ENCODE measurements at regions not wholly inside any gene's neighbourhood (a gene's known extent, or its start where the extent isn't known, plus 50 kb on each side); places are given as distances from the start of the nearest gene placed in this dataset.

DNA sequence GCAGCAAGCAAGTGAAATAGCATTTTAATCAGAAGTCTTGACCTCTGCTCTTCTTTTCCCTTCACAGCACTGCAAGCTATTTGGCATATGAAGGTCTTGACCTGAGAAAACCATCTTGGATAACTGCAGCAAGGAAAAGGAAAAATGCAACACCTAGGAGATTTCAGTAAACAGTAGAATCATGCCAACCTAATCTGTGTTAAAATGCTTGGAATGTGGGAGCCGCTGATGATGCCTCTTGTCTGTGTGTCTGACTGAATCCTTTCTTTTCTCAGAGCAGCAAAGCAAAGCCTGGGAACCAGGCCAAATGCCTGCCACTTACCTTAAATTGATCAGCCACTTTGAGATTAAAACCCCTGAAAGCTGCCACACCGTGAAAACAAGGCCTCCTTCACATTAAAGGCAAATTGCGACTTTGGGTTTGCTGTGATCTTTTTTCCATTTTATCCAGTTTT, 80.4 kb upstream of the CDK6 start:
- no peaks in the 10 kb centered on the region for H3K9me2 ChIP-seq (replicated peaks; ENCODE audit: low read depth, low read length)
- no peak overlapping the region for H3K4me2 ChIP-seq (ENCODE audit: low read depth, low read length, poor library complexity, severe bottlenecking)
- no peaks in the 10 kb centered on the region for H3K79me2 ChIP-seq (ENCODE audit: insufficient read depth, low read length)
- H3F3A ChIP-seq (ENCODE audit: low read depth): no peaks in the 10 kb centered on the region
- H4K20me1 ChIP-seq (ENCODE audit: insufficient read depth, low read length, poor library complexity, severe bottlenecking): no peaks in the 10 kb centered on the region
- H3K9ac ChIP-seq (ENCODE audit: low read depth, low read length, poor library complexity, severe bottlenecking): no peak overlapping the region
- H3K36me3 ChIP-seq (ENCODE audit: insufficient read depth, low read length): peaks cover 5% of the 10 kb centered on the region; the same call in 1 of the 2 replicates
- H3K4me3 ChIP-seq (ENCODE audit: low read length, poor library complexity, severe bottlenecking): no peak overlapping the region
- no peaks in the 10 kb centered on the region for H3K27me3 ChIP-seq (ENCODE audit: insufficient read depth, low read length, poor library complexity, severe bottlenecking)
- no peaks in the 10 kb centered on the region for H3K9me3 ChIP-seq (ENCODE audit: insufficient read depth, low read depth, low read length)
- H3K4me1 ChIP-seq (ENCODE audit: insufficient read depth, low read length, poor library complexity, severe bottlenecking): no peaks in the 10 kb centered on the region
- TF ChIP-seq, protein P1, sequence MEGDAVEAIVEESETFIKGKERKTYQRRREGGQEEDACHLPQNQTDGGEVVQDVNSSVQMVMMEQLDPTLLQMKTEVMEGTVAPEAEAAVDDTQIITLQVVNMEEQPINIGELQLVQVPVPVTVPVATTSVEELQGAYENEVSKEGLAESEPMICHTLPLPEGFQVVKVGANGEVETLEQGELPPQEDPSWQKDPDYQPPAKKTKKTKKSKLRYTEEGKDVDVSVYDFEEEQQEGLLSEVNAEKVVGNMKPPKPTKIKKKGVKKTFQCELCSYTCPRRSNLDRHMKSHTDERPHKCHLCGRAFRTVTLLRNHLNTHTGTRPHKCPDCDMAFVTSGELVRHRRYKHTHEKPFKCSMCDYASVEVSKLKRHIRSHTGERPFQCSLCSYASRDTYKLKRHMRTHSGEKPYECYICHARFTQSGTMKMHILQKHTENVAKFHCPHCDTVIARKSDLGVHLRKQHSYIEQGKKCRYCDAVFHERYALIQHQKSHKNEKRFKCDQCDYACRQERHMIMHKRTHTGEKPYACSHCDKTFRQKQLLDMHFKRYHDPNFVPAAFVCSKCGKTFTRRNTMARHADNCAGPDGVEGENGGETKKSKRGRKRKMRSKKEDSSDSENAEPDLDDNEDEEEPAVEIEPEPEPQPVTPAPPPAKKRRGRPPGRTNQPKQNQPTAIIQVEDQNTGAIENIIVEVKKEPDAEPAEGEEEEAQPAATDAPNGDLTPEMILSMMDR (conservative IDR thresholded peaks at IDR 0.05; ENCODE audit: low read length): no peak
- TF ChIP-seq EZH2phosphoT487 (IDR thresholded peaks at IDR 0.05; ENCODE audit: borderline replicate concordance): no peak
- no peak overlapping the region for H2AFZ ChIP-seq (ENCODE audit: low read length)

DNA sequence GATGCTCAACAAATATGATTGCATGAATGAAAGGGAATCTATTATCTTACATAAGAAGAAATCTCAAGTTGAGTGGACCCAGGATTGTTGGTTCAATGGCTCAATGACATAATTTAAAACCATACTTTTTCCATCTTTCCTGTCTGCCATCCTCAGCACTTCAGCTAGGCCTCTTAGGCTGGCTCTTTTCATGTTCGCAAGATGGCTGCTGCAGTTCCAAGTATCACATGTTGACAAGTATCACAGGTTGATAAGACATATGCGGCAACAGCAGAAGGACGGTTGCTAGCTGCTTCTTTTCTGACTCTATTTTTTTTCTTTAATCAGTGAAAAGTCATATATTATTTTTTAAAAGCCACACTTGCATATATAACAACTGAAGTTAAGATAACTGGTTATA, 79.0 kb upstream of the CDK6 start:
- no peak for TF ChIP-seq EZH2phosphoT487 (IDR thresholded peaks at IDR 0.05; ENCODE audit: borderline replicate concordance)
- TF ChIP-seq, protein P1 (conservative IDR thresholded peaks at IDR 0.05; ENCODE audit: low read length): no peak

DNA sequence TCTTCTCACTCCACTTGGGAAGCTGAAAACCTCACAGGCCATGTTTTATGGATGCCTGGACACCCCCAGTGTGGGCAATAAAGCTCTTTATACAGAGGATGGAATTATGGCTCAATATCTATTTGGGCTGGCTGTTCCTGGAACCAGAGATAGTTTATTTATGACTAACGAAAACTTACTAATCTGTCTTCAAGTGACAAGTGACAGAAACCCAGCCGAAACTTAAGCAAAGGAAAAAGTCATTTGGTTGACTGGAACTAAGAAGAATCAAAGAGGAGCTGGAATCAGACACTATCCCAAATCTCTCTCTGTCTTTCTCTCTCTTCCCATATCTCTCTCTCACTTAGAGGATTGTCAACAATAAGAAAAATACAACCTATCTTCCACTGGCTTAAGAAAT, 78.3 kb upstream of the CDK6 start:
- no peak overlapping the region for H3K4me2 ChIP-seq (ENCODE audit: low read depth, low read length, poor library complexity, severe bottlenecking)
- TF ChIP-seq, protein P1 (conservative IDR thresholded peaks at IDR 0.05; ENCODE audit: low read length): no peak
- TF ChIP-seq EZH2phosphoT487 (IDR thresholded peaks at IDR 0.05; ENCODE audit: borderline replicate concordance): no peak
- no peaks in the 10 kb centered on the region for H3K9me3 ChIP-seq (ENCODE audit: insufficient read depth, low read depth, low read length)
- no peak overlapping the region for H2AFZ ChIP-seq (ENCODE audit: low read length)
- H4K20me1 ChIP-seq (ENCODE audit: insufficient read depth, low read length, poor library complexity, severe bottlenecking): no peaks in the 10 kb centered on the region
- no peak overlapping the region for H3K9ac ChIP-seq (ENCODE audit: low read depth, low read length, poor library complexity, severe bottlenecking)
- no peaks in the 10 kb centered on the region for H3K4me1 ChIP-seq (ENCODE audit: insufficient read depth, low read length, poor library complexity, severe bottlenecking)
- no peak overlapping the region for H3K4me3 ChIP-seq (ENCODE audit: low read length, poor library complexity, severe bottlenecking)
- no peaks in the 10 kb centered on the region for H3F3A ChIP-seq (ENCODE audit: low read depth)
- H3K79me2 ChIP-seq (ENCODE audit: insufficient read depth, low read length): no peaks in the 10 kb centered on the region
- H3K9me2 ChIP-seq (replicated peaks; ENCODE audit: low read depth, low read length): no peaks in the 10 kb centered on the region
- peaks cover 5% of the 10 kb centered on the region; the same call in 1 of the 2 replicates for H3K36me3 ChIP-seq (ENCODE audit: insufficient read depth, low read length)
- H3K27me3 ChIP-seq (ENCODE audit: insufficient read depth, low read length, poor library complexity, severe bottlenecking): no peaks in the 10 kb centered on the region

More for the DNA sequence above, 79.0 kb upstream of the CDK6 start:
- H3K36me3 ChIP-seq (ENCODE audit: insufficient read depth, low read length): peaks cover 5% of the 10 kb centered on the region; the same call in 1 of the 2 replicates
- no peaks in the 10 kb centered on the region for H3K79me2 ChIP-seq (ENCODE audit: insufficient read depth, low read length)
- no peaks in the 10 kb centered on the region for H3K9me2 ChIP-seq (replicated peaks; ENCODE audit: low read depth, low read length)
- H3K4me1 ChIP-seq (ENCODE audit: insufficient read depth, low read length, poor library complexity, severe bottlenecking): no peaks in the 10 kb centered on the region
- H2AFZ ChIP-seq (ENCODE audit: low read length): no peak overlapping the region
- H3K27me3 ChIP-seq (ENCODE audit: insufficient read depth, low read length, poor library complexity, severe bottlenecking): no peaks in the 10 kb centered on the region
- H3K4me2 ChIP-seq (ENCODE audit: low read depth, low read length, poor library complexity, severe bottlenecking): no peak overlapping the region
- H4K20me1 ChIP-seq (ENCODE audit: insufficient read depth, low read length, poor library complexity, severe bottlenecking): no peaks in the 10 kb centered on the region
- H3K9me3 ChIP-seq (ENCODE audit: insufficient read depth, low read depth, low read length): no peaks in the 10 kb centered on the region
- H3F3A ChIP-seq (ENCODE audit: low read depth): no peaks in the 10 kb centered on the region
- no peak overlapping the region for H3K9ac ChIP-seq (ENCODE audit: low read depth, low read length, poor library complexity, severe bottlenecking)
- H3K4me3 ChIP-seq (ENCODE audit: low read length, poor library complexity, severe bottlenecking): no peak overlapping the region

Data from Loucy (cell line).